AG09319 (cell line): ENCODE measurements at regions not wholly inside any gene's neighbourhood (a gene's known extent, or its start where the extent isn't known, plus 50 kb on each side); places are given as distances from the start of the nearest gene placed in this dataset.

ENCODE experiments used
- DNase-seq: peaks from one replicate; pipeline ENCODE4 v3.0.0-alpha.2; 2010; ENCODE audit warnings: low read depth; ENCODE audit errors: extremely low read depth
- TF ChIP-seq, protein P1 (sequence below): IDR thresholded peaks from 2 replicates; pipeline ENCODE4 v1.5.1; 2011; ENCODE audit warnings: low read depth, mild to moderate bottlenecking, inconsistent platforms, low read length, moderate library complexity

GRCh38 chr4:81860111-81860510 lies 388.4 kb upstream of the RASGEF1B start:
- no peak for DNase-seq
- TF ChIP-seq, protein P1, sequence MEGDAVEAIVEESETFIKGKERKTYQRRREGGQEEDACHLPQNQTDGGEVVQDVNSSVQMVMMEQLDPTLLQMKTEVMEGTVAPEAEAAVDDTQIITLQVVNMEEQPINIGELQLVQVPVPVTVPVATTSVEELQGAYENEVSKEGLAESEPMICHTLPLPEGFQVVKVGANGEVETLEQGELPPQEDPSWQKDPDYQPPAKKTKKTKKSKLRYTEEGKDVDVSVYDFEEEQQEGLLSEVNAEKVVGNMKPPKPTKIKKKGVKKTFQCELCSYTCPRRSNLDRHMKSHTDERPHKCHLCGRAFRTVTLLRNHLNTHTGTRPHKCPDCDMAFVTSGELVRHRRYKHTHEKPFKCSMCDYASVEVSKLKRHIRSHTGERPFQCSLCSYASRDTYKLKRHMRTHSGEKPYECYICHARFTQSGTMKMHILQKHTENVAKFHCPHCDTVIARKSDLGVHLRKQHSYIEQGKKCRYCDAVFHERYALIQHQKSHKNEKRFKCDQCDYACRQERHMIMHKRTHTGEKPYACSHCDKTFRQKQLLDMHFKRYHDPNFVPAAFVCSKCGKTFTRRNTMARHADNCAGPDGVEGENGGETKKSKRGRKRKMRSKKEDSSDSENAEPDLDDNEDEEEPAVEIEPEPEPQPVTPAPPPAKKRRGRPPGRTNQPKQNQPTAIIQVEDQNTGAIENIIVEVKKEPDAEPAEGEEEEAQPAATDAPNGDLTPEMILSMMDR = no peak

DNA sequence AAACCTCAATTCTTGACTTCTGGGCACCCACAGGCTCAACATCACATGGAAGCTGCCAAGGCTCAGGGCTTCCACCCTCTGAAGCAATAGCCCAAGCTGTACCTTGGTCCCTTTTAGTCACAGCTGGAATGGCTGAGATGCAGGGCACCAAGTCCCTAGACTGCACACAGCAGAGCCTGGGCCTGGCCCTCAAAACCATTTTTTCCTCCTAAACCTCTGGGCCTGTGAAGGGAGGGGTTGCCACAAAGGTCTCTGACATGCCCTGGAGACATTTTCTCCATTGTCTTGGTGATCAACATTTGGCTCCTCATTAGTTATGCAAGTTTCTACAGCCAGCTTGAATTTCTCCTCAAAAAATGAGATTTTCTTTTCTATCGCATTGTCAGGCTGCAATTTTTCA lies 382.7 kb upstream of the RASGEF1B start:
- DNase-seq = no peak
- TF ChIP-seq, protein P1 = no peak

GRCh38 chr4:81852031-81852715 lies 380.5 kb upstream of the RASGEF1B start:
- TF ChIP-seq, protein P1 = no peak

GRCh38 chr4:81850701-81851100 lies 379.0 kb upstream of the RASGEF1B start:
- TF ChIP-seq, protein P1 = no peak
- DNase-seq = no peak

More at GRCh38 chr4:81852031-81852715, 380.5 kb upstream of the RASGEF1B start:
- no peak for DNase-seq

DNA sequence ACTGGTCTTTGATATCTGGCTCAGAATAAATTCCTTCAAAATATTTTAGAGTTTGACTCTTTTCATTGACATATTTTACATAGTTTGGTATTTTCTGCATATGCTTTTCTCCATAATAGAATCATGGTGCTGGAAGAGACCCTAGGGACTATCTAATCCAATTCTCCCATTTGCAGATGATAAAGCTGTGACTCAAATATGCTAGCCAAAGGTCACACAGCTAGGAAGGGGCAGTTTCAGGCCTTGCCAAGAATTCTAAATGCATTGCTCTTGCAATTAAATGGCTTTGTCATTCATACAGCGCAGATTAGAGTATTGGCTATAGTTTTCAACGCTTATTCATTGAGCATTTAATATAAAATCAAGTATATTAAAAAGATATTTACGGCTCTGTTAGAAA lies 374.1 kb upstream of the RASGEF1B start:
- no peak for DNase-seq
- TF ChIP-seq, protein P1 = no peak

- TF ChIP-seq, protein P1 = no peak
- no peak for DNase-seq
Observed at GRCh38 chr4:81845273-81845672, 373.6 kb upstream of the RASGEF1B start.

GRCh38 chr4:81844717-81845116 lies 373.0 kb upstream of the RASGEF1B start:
- peak; percentile 24 for DNase-seq
- TF ChIP-seq, protein P1 = peak; percentile 62
